ENCODE measurements at regions not wholly inside any gene's neighbourhood (a gene's known extent, or its start where the extent isn't known, plus 50 kb on each side); places are given as distances from the start of the nearest gene placed in this dataset.

DNA sequence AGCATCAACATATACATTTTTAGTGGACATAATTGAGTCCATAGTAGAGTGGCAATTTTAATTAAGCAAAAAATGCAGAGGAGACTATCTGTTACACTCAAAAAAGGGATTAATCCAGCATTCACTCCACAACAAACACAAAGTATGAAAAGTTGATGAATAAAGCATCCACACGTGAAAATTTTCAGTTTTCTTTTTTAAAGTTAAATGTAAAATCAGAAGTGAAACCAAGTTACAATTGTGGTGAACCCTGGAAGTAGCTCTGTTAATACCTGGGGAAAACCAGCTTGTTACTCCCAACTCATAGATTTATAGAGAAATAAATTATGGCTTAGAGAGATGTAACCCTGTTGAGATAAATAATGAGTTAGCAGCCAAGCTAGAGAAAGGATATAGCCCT is 807.8 kb downstream of the TRIB2 start (continued):
- peak; percentile 58 for TF ChIP-seq MEF2B (IDR thresholded peaks at IDR 0.05; ENCODE audit: partially characterized antibody, poor library complexity, severe bottlenecking)
- no peak for TF ChIP-seq CHD1 (IDR thresholded peaks at IDR 0.05; ENCODE audit: low read depth, low read length)
- peak; percentile 51; the same call in 1 of the 2 replicates for TF ChIP-seq ZNF24 (IDR thresholded peaks at IDR 0.05)
- TF ChIP-seq NR2C1 (IDR thresholded peaks at IDR 0.05), result no peak
- no peak for TF ChIP-seq TBL1XR1 (IDR thresholded peaks at IDR 0.05; ENCODE audit: low read depth, low read length)
- no peak for TF ChIP-seq HCFC1 (IDR thresholded peaks at IDR 0.05; ENCODE audit: low read length)
- TF ChIP-seq, protein P1, sequence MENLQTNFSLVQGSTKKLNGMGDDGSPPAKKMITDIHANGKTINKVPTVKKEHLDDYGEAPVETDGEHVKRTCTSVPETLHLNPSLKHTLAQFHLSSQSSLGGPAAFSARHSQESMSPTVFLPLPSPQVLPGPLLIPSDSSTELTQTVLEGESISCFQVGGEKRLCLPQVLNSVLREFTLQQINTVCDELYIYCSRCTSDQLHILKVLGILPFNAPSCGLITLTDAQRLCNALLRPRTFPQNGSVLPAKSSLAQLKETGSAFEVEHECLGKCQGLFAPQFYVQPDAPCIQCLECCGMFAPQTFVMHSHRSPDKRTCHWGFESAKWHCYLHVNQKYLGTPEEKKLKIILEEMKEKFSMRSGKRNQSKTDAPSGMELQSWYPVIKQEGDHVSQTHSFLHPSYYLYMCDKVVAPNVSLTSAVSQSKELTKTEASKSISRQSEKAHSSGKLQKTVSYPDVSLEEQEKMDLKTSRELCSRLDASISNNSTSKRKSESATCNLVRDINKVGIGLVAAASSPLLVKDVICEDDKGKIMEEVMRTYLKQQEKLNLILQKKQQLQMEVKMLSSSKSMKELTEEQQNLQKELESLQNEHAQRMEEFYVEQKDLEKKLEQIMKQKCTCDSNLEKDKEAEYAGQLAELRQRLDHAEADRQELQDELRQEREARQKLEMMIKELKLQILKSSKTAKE (IDR thresholded peaks at IDR 0.05; ENCODE audit: low read depth, poor library complexity, severe bottlenecking), result peak; percentile 47
- peak; percentile 28 to 51; a peak in 1 of 4 replicates for TF ChIP-seq BHLHE40 (IDR thresholded peaks at IDR 0.05; ENCODE audit: borderline replicate concordance in 1 of 2, low read depth in 2 of 2, low read length in 1 of 2)
- TF ChIP-seq PAX5 (IDR thresholded peaks at IDR 0.05; ENCODE audit: borderline replicate concordance, low read depth, low read length), result 0 out of 2 replicates have a peak, but pooled peaks have one; percentile 20
- 0 out of 4 replicates have a peak, but pooled peaks of 1 of the 2 experiments have one; percentile 12 for TF ChIP-seq ETV6 (conservative IDR thresholded peaks at IDR 0.05 in 1 of 2, IDR thresholded peaks at IDR 0.05 in 1 of 2; ENCODE audit: borderline replicate concordance in 1 of 2, low read depth in 1 of 2)
- TF ChIP-seq ZNF217 (IDR thresholded peaks at IDR 0.05), result peak; percentile 66; the same call in 1 of the 2 replicates
